Fibroblast of mammary gland (primary cell): ENCODE measurements at regions not wholly inside any gene's neighbourhood (a gene's known extent, or its start where the extent isn't known, plus 50 kb on each side); places are given as distances from the start of the nearest gene placed in this dataset.

Source experiments
- DNase-seq: peaks from one replicate; pipeline ENCODE4 v3.0.0-alpha.2; 2010; ENCODE audit warnings: low read depth
- H3K4me3 ChIP-seq: 2 replicates; pipeline ENCODE4 v1.5.1; 2011; ENCODE audit warnings: low read depth, mild to moderate bottlenecking, low read length, moderate library complexity; ENCODE audit not compliant: control insufficient read depth
- CTCF ChIP-seq: conservative IDR thresholded peaks from 2 replicates; pipeline ENCODE4 v1.5.1; 2011; ENCODE audit warnings: low read depth, low read length, inconsistent platforms; ENCODE audit not compliant: control insufficient read depth, insufficient read depth

GRCh38 chr11:127895776-127896175 is 691.6 kb downstream of the ETS1 start:
- no peak for TF ChIP-seq CTCF
- H3K4me3 ChIP-seq, result no peak overlapping the region
- no peak for DNase-seq

- no peak for TF ChIP-seq CTCF
- no peak for DNase-seq
- no peak overlapping the region for H3K4me3 ChIP-seq
Measured at GRCh38 chr11:127894316-127894715, 693.0 kb downstream of the ETS1 start.

- TF ChIP-seq CTCF, result no peak
- H3K4me3 ChIP-seq, result no peak overlapping the region
- peak; percentile 21 for DNase-seq
Measured at GRCh38 chr11:127890030-127890615, 697.2 kb downstream of the ETS1 start.

DNA sequence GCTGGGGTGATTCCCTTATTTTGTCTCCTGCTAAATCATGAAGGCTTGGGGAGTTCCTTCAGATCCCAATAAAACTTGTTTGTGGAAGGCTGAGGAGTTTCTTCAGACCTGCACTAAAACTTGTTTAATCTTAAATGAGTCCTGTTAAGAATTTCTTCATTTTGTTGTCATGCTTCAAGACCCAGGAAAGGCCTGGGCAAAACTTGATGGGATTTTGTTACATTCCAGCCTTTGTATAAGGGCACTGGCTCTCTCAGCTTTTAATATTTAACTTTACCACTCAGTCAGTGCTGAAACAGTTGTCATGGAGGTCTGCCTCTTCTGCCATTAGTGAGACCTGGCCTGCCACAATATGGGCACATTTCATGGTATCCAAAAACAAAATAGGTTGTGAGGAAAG is 699.0 kb downstream of the ETS1 start:
- TF ChIP-seq CTCF, result no peak
- no peak overlapping the region for H3K4me3 ChIP-seq
- no peak for DNase-seq

GRCh38 chr11:127875131-127875530 is 712.2 kb downstream of the ETS1 start:
- H3K4me3 ChIP-seq, result no peak overlapping the region
- no peak for DNase-seq
- TF ChIP-seq CTCF, result no peak

GRCh38 chr11:127873478-127873877 is 713.9 kb downstream of the ETS1 start:
- no peak for TF ChIP-seq CTCF
- no peak overlapping the region for H3K4me3 ChIP-seq
- no peak for DNase-seq

DNA sequence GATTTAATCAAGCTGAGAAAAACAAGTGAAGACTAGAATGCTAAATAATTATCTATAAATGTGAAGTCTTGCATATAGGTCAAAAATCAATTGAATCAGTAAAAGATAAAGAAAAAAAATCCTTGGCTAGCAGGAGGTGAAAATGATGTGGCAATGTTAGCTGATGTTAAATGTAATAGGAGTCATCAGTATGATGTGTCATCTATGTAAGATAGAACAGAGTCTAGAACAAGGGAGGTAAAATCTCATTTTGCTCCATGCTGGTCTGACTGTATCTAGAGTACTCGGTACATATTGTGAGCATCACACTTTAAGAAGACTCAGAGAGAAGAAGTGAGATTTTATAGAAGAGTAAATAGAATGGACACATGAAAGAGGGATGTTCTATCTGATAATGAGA is 721.2 kb downstream of the ETS1 start:
- H3K4me3 ChIP-seq, result no peak overlapping the region
- no peak for TF ChIP-seq CTCF
- DNase-seq, result peak; percentile 12
